Neural cell (in vitro differentiated cells): ENCODE measurements at regions not wholly inside any gene's neighbourhood (a gene's known extent, or its start where the extent isn't known, plus 50 kb on each side); places are given as distances from the start of the nearest gene placed in this dataset.
A peak's percentile ranks its signal among the peaks of the same experiment; 100 is the strongest.

ENCODE experiments used
- H2AFZ ChIP-seq: fragments of 200-600, 300-800 bp; sonication (generic), shearing (Covaris generic); 2 replicates; pipeline ENCODE4 v1.6.0; 2014; ENCODE audit warnings: low read depth, mild to moderate bottlenecking, antibody characterized with exemption, low read length, moderate library complexity
- H3F3A ChIP-seq: fragments of 200-600 bp; shearing (Covaris generic); 2 replicates; pipeline ENCODE4 v1.6.1; 2016; ENCODE audit warnings: mild to moderate bottlenecking, moderate library complexity, mixed read lengths, antibody characterized with exemption, low read length; ENCODE audit not compliant: insufficient read depth, poor library complexity, severe bottlenecking
- H3K27ac ChIP-seq: fragments of 200-600, 300-800 bp; sonication (generic), shearing (Covaris generic); 2 replicates; pipeline ENCODE4 v1.5.1; 2014; ENCODE audit warnings: mild to moderate bottlenecking, low read length, moderate library complexity
- H3K27me3 ChIP-seq: fragments of 300-800, 200-600 bp; sonication (generic), shearing (Covaris generic); 2 replicates; pipeline ENCODE4 v1.6.0; 2014; ENCODE audit warnings: mild to moderate bottlenecking, low read depth, low read length, moderate library complexity; ENCODE audit not compliant: insufficient read depth
- H3K36me3 ChIP-seq: fragments of 300-800, 200-600 bp; sonication (generic), shearing (Covaris generic); 2 replicates; pipeline ENCODE4 v1.5.1; 2014; ENCODE audit warnings: mild to moderate bottlenecking, antibody characterized with exemption, low read length, moderate library complexity; ENCODE audit not compliant: insufficient read depth
- H3K4me2 ChIP-seq: fragments of 300-800, 200-600 bp; sonication (generic), shearing (Covaris generic); 2 replicates; pipeline ENCODE4 v1.6.0; 2014; ENCODE audit warnings: mild to moderate bottlenecking, low read length
- H3K4me3 ChIP-seq: fragments of 300-800, 200-600 bp; sonication (generic), shearing (Covaris generic); 2 replicates; pipeline ENCODE4 v1.5.1; 2014; ENCODE audit warnings: mild to moderate bottlenecking, low read length, moderate library complexity
- H3K79me2 ChIP-seq: fragments of 200-600 bp; shearing (Covaris generic); replicated peaks from 2 replicates; pipeline ENCODE4 v1.6.0; 2014; ENCODE audit warnings: mild to moderate bottlenecking, low read length, moderate library complexity; ENCODE audit not compliant: insufficient read depth
- H3K9ac ChIP-seq: fragments of 300-800, 200-600 bp; sonication (generic), shearing (Covaris generic); 2 replicates; pipeline ENCODE4 v1.6.1; 2016; ENCODE audit warnings: mild to moderate bottlenecking, low read length, mixed read lengths
- H3K9me2 ChIP-seq: fragments of 200-600 bp; shearing (Covaris generic); 2 replicates; pipeline ENCODE4 v1.6.1; 2016; ENCODE audit warnings: mild to moderate bottlenecking, low read length, mixed read lengths; ENCODE audit not compliant: insufficient read depth
- H3K9me3 ChIP-seq: fragments of 200-600, 300-800 bp; sonication (generic), shearing (Covaris generic); 2 replicates; pipeline ENCODE4 v1.6.1; 2016; ENCODE audit warnings: mild to moderate bottlenecking, mixed run types, low read length, moderate library complexity, mixed read lengths
- H4K20me1 ChIP-seq: fragments of 200-600 bp; shearing (Covaris generic); 2 replicates; pipeline ENCODE4 v1.6.1; 2016; ENCODE audit warnings: mild to moderate bottlenecking, mixed run types; ENCODE audit not compliant: insufficient read depth
- CTCF ChIP-seq: fragments of 450-650 bp; IDR thresholded peaks from 2 replicates; pipeline ENCODE4 v1.5.1; 2014; ENCODE audit warnings: antibody characterized with exemption, mild to moderate bottlenecking, moderate library complexity; ENCODE audit not compliant: poor library complexity, severe bottlenecking
- EP300 ChIP-seq: fragments of 450-650 bp; conservative IDR thresholded peaks from 2 replicates; pipeline ENCODE4 v1.6.1; 2014; ENCODE audit warnings: antibody characterized with exemption, mild to moderate bottlenecking, moderate library complexity; ENCODE audit not compliant: poor library complexity, severe bottlenecking
- EZH2 ChIP-seq: fragments of 200-600, 300-800 bp; shearing (Covaris generic), sonication (generic); IDR thresholded peaks from 2 replicates; pipeline ENCODE4 v1.6.1; 2014; ENCODE audit warnings: antibody characterized with exemption, low read length, borderline replicate concordance, mild to moderate bottlenecking; ENCODE audit not compliant: insufficient read depth, poor library complexity, severe bottlenecking
- MXI1 ChIP-seq: fragments of 450-650 bp; conservative IDR thresholded peaks from 2 replicates; pipeline ENCODE4 v1.6.1; 2014; ENCODE audit warnings: antibody characterized with exemption, mild to moderate bottlenecking; ENCODE audit not compliant: poor library complexity, severe bottlenecking
- POLR2AphosphoS5 ChIP-seq: IDR thresholded peaks from 2 replicates; pipeline ENCODE4 v1.6.1; 2012
- RAD21 ChIP-seq: fragments of 450-650 bp; conservative IDR thresholded peaks from 2 replicates; pipeline ENCODE4 v1.6.1; 2014; ENCODE audit warnings: antibody characterized with exemption, mild to moderate bottlenecking, moderate library complexity
- REST ChIP-seq: IDR thresholded peaks from 2 replicates; pipeline ENCODE4 v1.6.1; 2012; ENCODE audit warnings: borderline replicate concordance
- SMC3 ChIP-seq: fragments of 450-650 bp; conservative IDR thresholded peaks from 2 replicates; pipeline ENCODE4 v1.6.1; 2014; ENCODE audit warnings: antibody characterized with exemption, mild to moderate bottlenecking, moderate library complexity; ENCODE audit not compliant: poor library complexity
- TAF1 ChIP-seq: IDR thresholded peaks from 2 replicates; pipeline ENCODE4 v1.6.1; 2012; ENCODE audit warnings: low read depth

GRCh38 chr2:145199042-145199441 is 679.1 kb upstream of the ZEB2 start:
- H3F3A ChIP-seq, result no peaks in the 10 kb centered on the region
- H3K9me3 ChIP-seq, result no peaks in the 10 kb centered on the region
- no peak overlapping the region for H3K4me2 ChIP-seq
- H3K9ac ChIP-seq, result no peak overlapping the region
- no peaks in the 10 kb centered on the region for H3K9me2 ChIP-seq
- no peak for TF ChIP-seq POLR2AphosphoS5
- TF ChIP-seq EP300, result no peak
- no peak for TF ChIP-seq TAF1
- TF ChIP-seq RAD21, result no peak
- no peak for TF ChIP-seq CTCF
- TF ChIP-seq MXI1, result no peak
- peak; percentile 28 for TF ChIP-seq REST
- H3K79me2 ChIP-seq, result no peaks in the 10 kb centered on the region
- no peak overlapping the region for H3K27ac ChIP-seq
- no peak overlapping the region for H2AFZ ChIP-seq
- no peak overlapping the region for H3K4me3 ChIP-seq
- no peaks in the 10 kb centered on the region for H3K36me3 ChIP-seq
- no peaks in the 10 kb centered on the region for H3K27me3 ChIP-seq
- H4K20me1 ChIP-seq, result no peaks in the 10 kb centered on the region

GRCh38 chr2:145198555-145198954 is 678.6 kb upstream of the ZEB2 start:
- H3K27ac ChIP-seq, result no peak overlapping the region

More at GRCh38 chr2:145198555-145198954, 678.6 kb upstream of the ZEB2 start:
- H3K79me2 ChIP-seq, result no peaks in the 10 kb centered on the region
- TF ChIP-seq CTCF (no peak), REST (no peak), MXI1 (no peak), EZH2 (no peak), EP300 (no peak), TAF1 (no peak), RAD21 (no peak), SMC3 (no peak), POLR2AphosphoS5 (no peak)
- H3K9me2 ChIP-seq, result no peaks in the 10 kb centered on the region
- no peaks in the 10 kb centered on the region for H3K36me3 ChIP-seq
- H3K27me3 ChIP-seq, result no peaks in the 10 kb centered on the region
- H2AFZ ChIP-seq, result no peak overlapping the region
- H3K9me3 ChIP-seq, result no peaks in the 10 kb centered on the region
- no peaks in the 10 kb centered on the region for H3F3A ChIP-seq
- H3K9ac ChIP-seq, result no peak overlapping the region
- no peaks in the 10 kb centered on the region for H4K20me1 ChIP-seq
- H3K4me3 ChIP-seq, result no peak overlapping the region
- no peak overlapping the region for H3K4me2 ChIP-seq
